ENCODE measurements at regions not wholly inside any gene's neighbourhood (a gene's known extent, or its start where the extent isn't known, plus 50 kb on each side); places are given as distances from the start of the nearest gene placed in this dataset.

- DNase-seq (ENCODE audit: low read depth in 3 of 3) = no peak
Measured at GRCh38 chr12:98351089-98351488, 164.3 kb upstream of the TMPO start.

- DNase-seq (ENCODE audit: low read depth in 3 of 3) = no peak
Measured at GRCh38 chr12:98351784-98352183, 163.6 kb upstream of the TMPO start.

- DNase-seq (ENCODE audit: low read depth in 3 of 3) = no peak
Measured at GRCh38 chr12:98352218-98352811, 163.1 kb upstream of the TMPO start.

GRCh38 chr12:98352835-98353234 is 162.6 kb upstream of the TMPO start:
- DNase-seq (ENCODE audit: low read depth in 3 of 3) = no peak

GRCh38 chr12:98354520-98355035 is 160.8 kb upstream of the TMPO start:
- no peak for DNase-seq (ENCODE audit: low read depth in 3 of 3)

- no peak for DNase-seq (ENCODE audit: low read depth in 3 of 3)
Measured at GRCh38 chr12:98355322-98355721, 160.1 kb upstream of the TMPO start.

GRCh38 chr12:98355933-98356332 is 159.5 kb upstream of the TMPO start:
- no peak for DNase-seq (ENCODE audit: low read depth in 3 of 3)

GRCh38 chr12:98358144-98358543 is 157.2 kb upstream of the TMPO start:
- DNase-seq (ENCODE audit: low read depth in 3 of 3) = no peak

GRCh38 chr12:98359856-98360255 is 155.5 kb upstream of the TMPO start:
- DNase-seq (ENCODE audit: low read depth in 3 of 3) = no peak

GRCh38 chr12:98360401-98360800 is 155.0 kb upstream of the TMPO start:
- no peak for DNase-seq (ENCODE audit: low read depth in 3 of 3)

GRCh38 chr12:98369581-98369980 is 145.8 kb upstream of the TMPO start:
- no peak for DNase-seq (ENCODE audit: low read depth in 3 of 3)

- no peak for DNase-seq (ENCODE audit: low read depth in 3 of 3)
Measured at GRCh38 chr12:98370976-98371375, 144.4 kb upstream of the TMPO start.

GRCh38 chr12:98371419-98371818 is 144.0 kb upstream of the TMPO start:
- no peak for DNase-seq (ENCODE audit: low read depth in 3 of 3)

- DNase-seq (ENCODE audit: low read depth in 3 of 3) = no peak
Measured at GRCh38 chr12:98372340-98373024, 142.9 kb upstream of the TMPO start.

GRCh38 chr12:98373025-98373554 is 142.3 kb upstream of the TMPO start:
- DNase-seq (ENCODE audit: low read depth in 3 of 3) = no peak

GRCh38 chr12:98374007-98374406 is 141.4 kb upstream of the TMPO start:
- no peak for DNase-seq (ENCODE audit: low read depth in 3 of 3)

- DNase-seq (ENCODE audit: low read depth in 3 of 3) = no peak
Measured at GRCh38 chr12:98379106-98379505, 136.3 kb upstream of the TMPO start.

- DNase-seq (ENCODE audit: low read depth in 3 of 3) = no peak
Measured at GRCh38 chr12:98385641-98386040, 129.7 kb upstream of the TMPO start.

- DNase-seq (ENCODE audit: low read depth in 3 of 3) = no peak
Measured at GRCh38 chr12:98387444-98387843, 127.9 kb upstream of the TMPO start.

- DNase-seq (ENCODE audit: low read depth in 3 of 3) = no peak
Measured at GRCh38 chr12:98388126-98388525, 127.3 kb upstream of the TMPO start.

- no peak for DNase-seq (ENCODE audit: low read depth in 3 of 3)
Measured at GRCh38 chr12:98389593-98389992, 125.8 kb upstream of the TMPO start.

GRCh38 chr12:98397323-98398105 is 117.9 kb upstream of the TMPO start:
- DNase-seq (ENCODE audit: low read depth in 3 of 3) = peak; percentile 58 to 65 (median 63)
